ENCODE measurements at regions not wholly inside any gene's neighbourhood (a gene's known extent, or its start where the extent isn't known, plus 50 kb on each side); places are given as distances from the start of the nearest gene placed in this dataset.

- no peak overlapping the region for H3K4me3 ChIP-seq (ENCODE audit: low read length)
- no peak for TF ChIP-seq ZNF274 (IDR thresholded peaks at IDR 0.05; ENCODE audit: low read depth, low read length)
Observed at GRCh38 chr1:209319549-209319948, 264.0 kb upstream of the CAMK1G start.

GRCh38 chr1:209323743-209324142 is 259.8 kb upstream of the CAMK1G start:
- no peak for TF ChIP-seq ZNF274 (IDR thresholded peaks at IDR 0.05; ENCODE audit: low read depth, low read length)
- no peak overlapping the region for H3K4me3 ChIP-seq (ENCODE audit: low read length)

- H3K4me3 ChIP-seq (ENCODE audit: low read length) = no peak overlapping the region
- no peak for TF ChIP-seq ZNF274 (IDR thresholded peaks at IDR 0.05; ENCODE audit: low read depth, low read length)
Observed at GRCh38 chr1:209324901-209325871, 258.3 kb upstream of the CAMK1G start.

GRCh38 chr1:209326076-209326475 is 257.4 kb upstream of the CAMK1G start:
- no peak for TF ChIP-seq ZNF274 (IDR thresholded peaks at IDR 0.05; ENCODE audit: low read depth, low read length)
- H3K4me3 ChIP-seq (ENCODE audit: low read length) = no peak overlapping the region

- no peak overlapping the region for H3K4me3 ChIP-seq (ENCODE audit: low read length)
- no peak for TF ChIP-seq ZNF274 (IDR thresholded peaks at IDR 0.05; ENCODE audit: low read depth, low read length)
Observed at GRCh38 chr1:209326831-209327230, 256.7 kb upstream of the CAMK1G start.

GRCh38 chr1:209328196-209328595 is 255.3 kb upstream of the CAMK1G start:
- no peak overlapping the region for H3K4me3 ChIP-seq (ENCODE audit: low read length)
- TF ChIP-seq ZNF274 (IDR thresholded peaks at IDR 0.05; ENCODE audit: low read depth, low read length) = no peak

- no peak for TF ChIP-seq ZNF274 (IDR thresholded peaks at IDR 0.05; ENCODE audit: low read depth, low read length)
- no peak overlapping the region for H3K4me3 ChIP-seq (ENCODE audit: low read length)
Observed at GRCh38 chr1:209335178-209335577, 248.3 kb upstream of the CAMK1G start.

- H3K4me3 ChIP-seq (ENCODE audit: low read length) = no peak overlapping the region
- TF ChIP-seq ZNF274 (IDR thresholded peaks at IDR 0.05; ENCODE audit: low read depth, low read length) = no peak
Observed at GRCh38 chr1:209341146-209341545, 242.4 kb upstream of the CAMK1G start.

GRCh38 chr1:209341673-209342420 is 241.7 kb upstream of the CAMK1G start:
- no peak overlapping the region for H3K4me3 ChIP-seq (ENCODE audit: low read length)
- TF ChIP-seq ZNF274 (IDR thresholded peaks at IDR 0.05; ENCODE audit: low read depth, low read length) = no peak

- no peak overlapping the region for H3K4me3 ChIP-seq (ENCODE audit: low read length)
- no peak for TF ChIP-seq ZNF274 (IDR thresholded peaks at IDR 0.05; ENCODE audit: low read depth, low read length)
Observed at GRCh38 chr1:209342441-209343175, 240.9 kb upstream of the CAMK1G start.

GRCh38 chr1:209343511-209343910 is 240.0 kb upstream of the CAMK1G start:
- no peak overlapping the region for H3K4me3 ChIP-seq (ENCODE audit: low read length)

GRCh38 chr1:209344156-209344555 is 239.4 kb upstream of the CAMK1G start:
- H3K4me3 ChIP-seq (ENCODE audit: low read length) = no peak overlapping the region
- no peak for TF ChIP-seq ZNF274 (IDR thresholded peaks at IDR 0.05; ENCODE audit: low read depth, low read length)

More at GRCh38 chr1:209343511-209343910, 240.0 kb upstream of the CAMK1G start:
- no peak for TF ChIP-seq ZNF274 (IDR thresholded peaks at IDR 0.05; ENCODE audit: low read depth, low read length)

GRCh38 chr1:209349363-209350308 is 233.9 kb upstream of the CAMK1G start:
- no peak for TF ChIP-seq ZNF274 (IDR thresholded peaks at IDR 0.05; ENCODE audit: low read depth, low read length)
- no peak overlapping the region for H3K4me3 ChIP-seq (ENCODE audit: low read length)
